ENCODE measurements at regions not wholly inside any gene's neighbourhood (a gene's known extent, or its start where the extent isn't known, plus 50 kb on each side); places are given as distances from the start of the nearest gene placed in this dataset.

DNA sequence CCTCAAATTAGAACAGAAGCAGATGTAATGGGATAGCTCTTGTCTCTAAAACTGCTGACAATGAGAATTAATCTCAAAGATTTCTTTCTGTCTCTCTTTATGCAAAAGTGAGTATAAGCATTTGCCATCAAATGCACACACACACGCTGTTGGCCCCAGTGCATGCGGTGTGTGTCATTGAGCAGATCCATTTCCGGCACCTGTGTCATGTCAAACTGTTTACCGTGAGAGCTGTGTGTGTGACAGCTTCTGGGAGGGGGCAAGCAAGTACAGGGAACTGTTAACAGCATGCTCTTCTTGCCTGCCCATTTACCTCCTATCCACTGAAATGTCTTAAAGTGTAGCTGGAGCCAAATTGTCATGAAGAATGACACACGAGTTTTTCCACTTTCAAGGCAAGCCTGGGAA is 297.9 kb upstream of the FAT4 start:
- intact Hi-C loops (cut with micrococcal nuclease) (no loop called here), dilution Hi-C loops (cut with MboI; ENCODE audit: extremely low pct_ligation_motif_present, low sequenced_read_pairs) (no loop called here)
- no peaks in the 10 kb centered on the region for H3K4me1 ChIP-seq (ENCODE audit: control insufficient read depth, extremely low read depth, insufficient read depth, low read length)
- H4K20me1 ChIP-seq (replicated peaks; ENCODE audit: control insufficient read depth, extremely low read depth, insufficient read depth, low read length) = no peaks in the 10 kb centered on the region
- no peak for FAIRE-seq
- DNase-seq (ENCODE audit: low read depth, low spot score) = no peak
- ChIA-PET CTCF (no interaction called here), POLR2A (no interaction called here)
- no peaks in the 10 kb centered on the region for H3K79me2 ChIP-seq (ENCODE audit: control insufficient read depth, insufficient read depth, low read length)
- H3K9me3 ChIP-seq (replicated peaks; ENCODE audit: control insufficient read depth, insufficient read depth, low read length) = peaks cover 2% of the 10 kb centered on the region
- TF ChIP-seq, protein P1, sequence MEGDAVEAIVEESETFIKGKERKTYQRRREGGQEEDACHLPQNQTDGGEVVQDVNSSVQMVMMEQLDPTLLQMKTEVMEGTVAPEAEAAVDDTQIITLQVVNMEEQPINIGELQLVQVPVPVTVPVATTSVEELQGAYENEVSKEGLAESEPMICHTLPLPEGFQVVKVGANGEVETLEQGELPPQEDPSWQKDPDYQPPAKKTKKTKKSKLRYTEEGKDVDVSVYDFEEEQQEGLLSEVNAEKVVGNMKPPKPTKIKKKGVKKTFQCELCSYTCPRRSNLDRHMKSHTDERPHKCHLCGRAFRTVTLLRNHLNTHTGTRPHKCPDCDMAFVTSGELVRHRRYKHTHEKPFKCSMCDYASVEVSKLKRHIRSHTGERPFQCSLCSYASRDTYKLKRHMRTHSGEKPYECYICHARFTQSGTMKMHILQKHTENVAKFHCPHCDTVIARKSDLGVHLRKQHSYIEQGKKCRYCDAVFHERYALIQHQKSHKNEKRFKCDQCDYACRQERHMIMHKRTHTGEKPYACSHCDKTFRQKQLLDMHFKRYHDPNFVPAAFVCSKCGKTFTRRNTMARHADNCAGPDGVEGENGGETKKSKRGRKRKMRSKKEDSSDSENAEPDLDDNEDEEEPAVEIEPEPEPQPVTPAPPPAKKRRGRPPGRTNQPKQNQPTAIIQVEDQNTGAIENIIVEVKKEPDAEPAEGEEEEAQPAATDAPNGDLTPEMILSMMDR (IDR thresholded peaks at IDR 0.05; ENCODE audit: extremely low read depth in 1 of 2, insufficient read depth in 1 of 2, low read depth in 1 of 2, low read length in 2 of 2) = no peak
- TF ChIP-seq MYC (IDR thresholded peaks at IDR 0.05; ENCODE audit: low read depth, low read length) (no peak), POLR2AphosphoS5 (IDR thresholded peaks at IDR 0.05; ENCODE audit: insufficient read depth, low read depth, low read length) (no peak), POLR2A (IDR thresholded peaks at IDR 0.05; ENCODE audit: low read depth, low read length) (no peak), GATA2 (IDR thresholded peaks at IDR 0.05; ENCODE audit: insufficient read depth, insufficient read length, low read depth, low read length) (no peak), JUN (IDR thresholded peaks at IDR 0.05; ENCODE audit: borderline replicate concordance, insufficient read depth, insufficient read length, low read depth) (no peak), FOS (IDR thresholded peaks at IDR 0.05; ENCODE audit: borderline replicate concordance, insufficient read depth, low read length) (no peak), EZH2 (IDR thresholded peaks at IDR 0.05; ENCODE audit: borderline replicate concordance, low read depth, low read length, severe bottlenecking) (no peak)
- TF ChIP-seq, protein P2, sequence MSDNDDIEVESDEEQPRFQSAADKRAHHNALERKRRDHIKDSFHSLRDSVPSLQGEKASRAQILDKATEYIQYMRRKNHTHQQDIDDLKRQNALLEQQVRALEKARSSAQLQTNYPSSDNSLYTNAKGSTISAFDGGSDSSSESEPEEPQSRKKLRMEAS (IDR thresholded peaks at IDR 0.05; ENCODE audit: insufficient read depth, insufficient read length) = no peak
- H3K4me3 ChIP-seq (replicated peaks in 1 of 3; ENCODE audit: insufficient read depth in 1 of 3, low read depth in 1 of 3, low read length in 3 of 3) = no peak overlapping the region
- no peak overlapping the region for H3K4me2 ChIP-seq (ENCODE audit: insufficient read depth, low read length)
- no peaks in the 10 kb centered on the region for H3K27me3 ChIP-seq (ENCODE audit: control insufficient read depth in 2 of 2, insufficient read depth in 2 of 2, low read length in 2 of 2)
- H3K9me1 ChIP-seq (replicated peaks; ENCODE audit: control insufficient read depth, extremely low read depth, insufficient read depth, low read length) = no peaks in the 10 kb centered on the region
- H3K27ac ChIP-seq (ENCODE audit: insufficient read depth, low read depth, low read length) = no peak overlapping the region
- H3K36me3 ChIP-seq (ENCODE audit: control insufficient read depth in 2 of 2, extremely low read depth in 1 of 2, insufficient read depth in 2 of 2, low read length in 2 of 2) = no peaks in the 10 kb centered on the region
- no TSS peak for BruUV-seq (replicated peaks)
- H2AFZ ChIP-seq (ENCODE audit: low read depth, low read length) = no peak overlapping the region
- no peak overlapping the region for H3K9ac ChIP-seq (replicated peaks; ENCODE audit: extremely low read depth, insufficient read depth, low read length)
